DMS53 (cell line): ENCODE measurements at regions not wholly inside any gene's neighbourhood (a gene's known extent, or its start where the extent isn't known, plus 50 kb on each side); places are given as distances from the start of the nearest gene placed in this dataset.

Source experiments
- DNase-seq: peaks from one replicate; lab custom pipeline; 2025; lab: John Stamatoyannopoulos, UW

DNA sequence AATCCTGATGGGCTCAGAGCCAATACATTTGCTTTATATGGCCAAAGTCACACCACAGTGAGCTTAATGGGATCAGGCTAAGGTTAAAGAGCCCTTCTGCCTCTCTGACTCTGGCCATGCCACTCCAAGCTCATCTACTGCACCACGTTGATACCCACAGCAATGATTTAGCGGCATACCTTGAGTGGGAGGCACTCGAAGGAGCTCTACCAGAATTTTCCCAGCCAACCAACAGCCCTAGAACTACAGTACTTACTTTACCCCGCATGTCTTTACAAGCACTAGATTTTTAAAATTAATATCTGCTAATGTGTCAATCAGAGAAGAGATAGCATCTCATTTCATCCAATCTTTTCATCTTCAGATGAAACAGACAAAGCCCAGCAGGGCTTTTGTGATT is 300.5 kb downstream of the GRIN2B start:
- no peak for DNase-seq

DNA sequence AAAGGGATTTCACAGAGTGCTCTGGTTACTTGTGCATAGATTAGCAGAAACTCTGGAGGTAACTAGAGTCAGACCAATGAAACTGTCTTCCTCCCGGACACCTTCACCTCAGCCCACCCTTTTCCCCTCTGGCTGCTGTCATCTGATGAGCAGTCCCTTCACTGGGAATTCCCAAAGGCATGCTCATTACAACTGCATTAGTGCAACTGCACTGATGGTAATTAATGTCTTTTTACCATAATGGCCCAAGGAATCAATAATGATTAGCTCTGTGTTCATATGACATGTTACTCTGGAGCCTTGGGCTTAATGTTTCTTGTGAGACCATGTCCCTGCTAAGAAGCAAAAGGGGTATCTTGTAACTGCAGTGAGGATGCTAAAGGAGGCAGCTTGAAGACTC is 304.5 kb downstream of the GRIN2B start:
- no peak for DNase-seq

DNA sequence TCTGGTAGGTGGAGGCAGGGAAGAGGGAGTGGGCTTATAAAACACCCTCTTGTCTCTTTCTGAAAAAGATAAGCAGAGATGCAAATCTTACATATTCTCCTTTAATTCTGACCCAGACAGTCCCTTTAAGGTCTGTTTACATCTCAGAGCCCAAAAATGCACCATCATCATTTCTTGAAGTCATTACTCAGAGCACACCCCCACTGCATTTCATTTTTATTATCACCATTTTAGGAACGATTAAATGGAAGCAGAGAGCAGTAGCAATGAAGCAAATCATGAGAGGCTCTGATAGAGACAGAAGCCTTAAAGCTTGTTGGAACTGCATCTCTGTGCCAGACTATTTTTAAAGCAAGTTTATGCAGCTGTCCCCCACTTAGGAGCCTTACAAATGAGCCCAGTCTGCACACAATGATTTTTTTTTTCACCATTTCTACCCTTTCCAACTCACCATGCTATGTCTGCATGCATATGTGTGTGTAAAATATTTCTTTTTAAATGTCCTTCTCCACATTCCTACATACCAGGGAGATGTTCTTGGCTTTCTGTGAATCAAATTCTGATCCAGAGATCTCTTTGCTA is 311.0 kb downstream of the GRIN2B start:
- no peak for DNase-seq

DNA sequence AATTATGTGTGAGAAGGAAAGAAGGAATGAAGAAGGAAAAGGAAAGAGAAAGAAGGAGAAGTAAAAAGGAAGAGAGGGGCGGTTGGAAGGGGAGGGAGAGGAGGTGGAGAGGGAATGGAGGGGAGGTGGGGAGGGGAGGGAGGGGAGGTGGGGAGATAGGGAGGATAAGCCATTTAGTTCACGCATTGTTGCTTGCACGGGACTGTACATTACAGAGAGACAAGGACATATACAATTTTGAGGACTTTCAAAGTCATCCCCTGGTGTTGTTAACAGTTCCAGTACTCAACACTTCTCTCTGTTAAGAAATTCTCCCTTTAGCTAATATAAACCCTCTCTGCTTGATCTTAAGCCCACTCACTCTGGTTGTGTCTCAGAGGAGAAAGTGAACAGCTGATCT is 312.5 kb downstream of the GRIN2B start:
- no peak for DNase-seq

DNA sequence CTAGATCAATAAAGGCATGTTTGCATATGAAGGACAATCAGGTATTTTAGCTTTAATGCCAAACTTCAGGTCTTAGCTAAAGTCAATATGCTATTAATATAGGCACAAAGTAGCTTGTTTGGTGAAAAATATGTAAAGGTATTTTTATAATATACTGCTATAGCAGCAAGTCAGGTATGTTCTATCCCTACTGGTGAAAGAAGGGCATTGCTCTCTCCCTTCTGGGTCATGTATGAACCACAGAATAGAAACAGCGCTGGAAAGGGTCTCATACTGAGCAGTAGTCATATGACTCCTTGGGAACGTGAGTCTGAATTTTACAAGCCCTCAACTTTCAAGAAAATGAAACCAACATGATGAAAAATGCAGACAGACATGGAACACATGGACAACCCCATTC is 314.6 kb downstream of the GRIN2B start:
- peak; percentile 26 for DNase-seq

DNA sequence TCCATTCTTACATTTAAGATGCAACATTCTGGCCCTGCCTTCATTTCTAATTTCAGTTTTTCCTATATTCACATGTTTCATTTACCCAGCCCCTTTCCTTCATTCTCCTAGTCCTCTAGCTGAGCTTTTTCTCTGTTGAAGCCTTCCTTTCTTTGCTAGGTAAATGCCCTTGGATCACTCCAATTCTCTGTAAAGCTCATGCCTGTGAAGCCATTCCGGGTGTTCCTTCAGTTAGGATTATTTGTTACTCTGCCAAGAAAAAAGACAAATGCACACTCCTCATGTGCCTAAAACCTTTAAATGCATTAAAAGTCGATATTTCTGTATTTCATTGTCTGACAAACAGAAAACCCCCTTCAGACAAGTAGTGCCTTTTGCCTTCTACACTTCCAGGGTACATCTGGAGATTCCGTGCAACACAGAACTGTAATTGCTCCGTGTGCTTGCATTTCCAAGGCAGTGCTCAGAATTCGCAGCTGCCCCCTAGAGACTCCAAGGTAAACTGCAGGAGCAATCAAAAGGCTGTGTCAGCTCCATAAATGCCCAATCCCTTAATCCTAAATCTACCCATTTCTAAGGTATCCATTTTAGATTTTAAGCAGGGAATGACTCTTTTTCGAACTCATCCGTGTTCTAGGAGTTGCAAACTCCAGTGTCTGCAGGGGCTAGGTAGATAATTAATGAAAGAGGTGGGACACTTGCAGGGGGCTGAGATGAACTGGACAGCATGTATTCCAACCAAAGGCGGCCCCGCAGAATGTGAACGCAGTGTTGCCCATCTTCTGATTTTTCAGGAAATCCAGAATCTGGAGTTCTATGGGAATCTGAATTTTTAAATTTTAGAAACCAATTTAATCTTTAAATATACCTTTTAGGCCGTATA is 320.2 kb downstream of the GRIN2B start:
- DNase-seq, result peak; percentile 86

DNA sequence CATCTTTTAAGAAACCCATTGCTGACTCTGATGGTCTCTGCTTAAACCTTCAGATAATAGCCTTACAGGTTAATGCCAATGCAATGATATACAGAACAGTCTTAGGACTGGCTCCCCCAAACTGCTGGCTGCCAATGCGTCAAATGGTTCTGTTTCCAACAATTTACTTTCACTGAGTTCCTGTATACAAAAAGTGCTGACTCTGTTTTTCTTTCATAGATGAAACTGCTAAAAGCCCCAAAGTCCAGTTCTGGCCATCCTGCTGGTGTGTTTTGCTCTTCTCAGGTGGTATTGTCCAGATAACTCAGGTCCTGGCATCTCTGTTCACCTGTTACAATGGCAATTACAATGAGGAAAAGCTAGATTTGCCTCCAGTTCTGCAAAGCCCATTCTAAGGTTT is 326.9 kb downstream of the GRIN2B start:
- DNase-seq, result no peak

DNA sequence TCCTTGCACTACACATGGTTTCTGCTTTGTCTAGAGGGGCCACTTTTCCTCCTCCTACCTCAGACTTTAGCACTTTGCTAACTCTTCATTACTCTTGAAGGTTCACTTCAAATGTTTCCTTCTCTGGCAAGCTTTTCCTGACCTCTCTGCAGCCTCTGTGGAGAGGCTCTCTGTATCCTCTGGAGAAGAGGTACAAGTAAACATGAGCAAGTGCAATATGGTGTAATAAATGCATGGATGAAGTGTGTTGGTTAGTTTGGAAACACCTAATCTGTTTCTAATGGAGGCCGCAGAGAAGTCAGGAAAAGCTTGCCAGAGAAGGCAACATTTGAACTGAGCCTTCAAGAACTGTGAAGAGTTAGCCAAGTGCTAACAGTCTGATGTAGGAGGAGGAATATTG is 329.3 kb downstream of the GRIN2B start:
- no peak for DNase-seq

DNA sequence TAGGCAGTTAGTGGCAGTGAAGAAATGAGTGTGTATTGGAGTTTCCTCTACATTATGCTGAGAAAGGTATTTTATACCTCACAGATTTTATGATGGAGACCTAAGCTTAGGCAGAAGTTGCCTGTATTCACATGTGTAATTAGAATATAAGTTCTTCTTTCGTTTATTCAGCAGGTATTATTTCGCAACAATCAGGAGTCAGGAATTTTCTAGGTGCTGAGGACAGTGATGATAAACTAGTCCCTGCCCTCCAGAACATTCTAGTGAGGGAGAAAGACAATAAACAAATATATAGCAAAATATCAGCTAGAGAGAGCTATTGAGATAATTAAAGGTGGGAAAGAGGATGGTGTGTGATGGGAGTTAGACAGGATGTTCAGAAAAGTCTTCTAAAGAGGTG is 345.7 kb downstream of the GRIN2B start:
- DNase-seq, result no peak

DNA sequence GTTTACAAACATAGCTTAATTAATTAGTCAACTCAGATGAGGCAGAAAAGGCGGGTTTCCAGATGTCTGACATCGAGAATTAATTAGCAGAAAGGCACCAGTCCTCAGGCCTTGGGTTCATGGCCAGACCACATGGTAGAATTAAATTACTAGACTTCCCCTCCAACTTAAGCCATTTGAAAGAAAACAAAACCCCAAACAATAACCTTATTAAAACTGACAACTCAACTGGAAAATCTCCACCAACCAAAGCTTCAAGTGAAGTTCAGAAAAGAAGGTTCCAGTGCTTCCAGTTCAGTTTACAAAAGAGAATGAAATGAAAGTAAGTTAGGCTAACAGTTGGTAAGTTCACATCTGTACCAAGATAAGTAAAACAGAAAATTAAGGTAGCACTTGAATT is 349.5 kb downstream of the GRIN2B start:
- no peak for DNase-seq

DNA sequence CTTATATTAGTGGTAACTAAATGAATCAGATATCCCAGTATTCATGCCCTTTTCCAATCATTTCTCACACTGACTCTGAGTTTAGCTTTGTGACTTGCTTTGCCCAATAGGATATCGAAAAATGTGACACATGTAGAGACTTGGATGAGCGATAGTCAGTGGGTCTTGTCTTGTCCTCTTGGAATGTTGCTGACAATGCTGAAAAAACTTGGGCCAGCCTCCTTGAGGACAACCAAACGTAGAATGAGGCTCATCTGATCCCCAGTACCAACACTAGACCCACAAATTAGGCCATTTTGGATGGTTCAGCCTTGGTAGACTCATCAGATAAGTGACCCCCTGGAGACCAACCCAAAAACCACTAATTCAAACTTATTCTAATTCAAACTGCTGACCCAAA is 351.0 kb downstream of the GRIN2B start:
- no peak for DNase-seq

DNA sequence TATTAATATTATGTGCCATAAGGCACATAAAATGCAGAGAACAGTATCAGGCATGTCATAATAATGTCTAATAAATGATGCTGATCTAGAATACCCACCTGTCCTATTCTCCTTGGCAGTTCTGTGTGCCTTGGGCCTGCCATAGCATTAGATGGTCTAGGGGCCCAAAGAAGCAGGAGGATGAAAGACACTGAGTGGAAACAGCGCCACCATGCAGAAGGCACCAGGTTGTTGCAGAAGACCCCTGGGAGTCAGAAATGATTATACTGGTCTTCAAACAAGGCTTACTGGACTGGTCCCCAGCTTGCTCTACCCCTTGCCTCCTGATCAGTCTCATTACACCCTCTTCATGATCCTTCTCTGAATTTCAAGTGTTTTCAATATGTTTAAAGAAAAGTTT is 353.3 kb downstream of the GRIN2B start:
- no peak for DNase-seq

DNA sequence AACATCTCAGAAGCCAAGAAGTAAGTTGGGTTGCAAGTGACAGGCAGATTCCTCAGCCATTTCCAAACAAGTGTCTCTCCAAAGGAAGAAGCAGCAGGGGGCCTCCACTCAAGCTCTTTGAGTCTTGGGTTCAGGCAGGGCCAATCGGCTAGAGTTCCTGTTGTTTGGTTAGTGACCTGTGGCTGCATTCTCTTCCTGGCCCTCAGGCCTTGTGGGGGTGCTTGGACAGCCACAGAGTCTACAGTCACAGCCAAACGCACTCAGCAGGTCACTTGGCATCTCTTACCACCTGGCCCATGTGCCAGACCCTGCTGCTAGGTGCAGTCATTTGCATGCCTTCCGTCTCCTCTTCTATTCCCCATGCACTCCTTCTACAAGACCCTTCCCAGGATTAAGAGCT is 353.9 kb downstream of the GRIN2B start:
- no peak for DNase-seq

DNA sequence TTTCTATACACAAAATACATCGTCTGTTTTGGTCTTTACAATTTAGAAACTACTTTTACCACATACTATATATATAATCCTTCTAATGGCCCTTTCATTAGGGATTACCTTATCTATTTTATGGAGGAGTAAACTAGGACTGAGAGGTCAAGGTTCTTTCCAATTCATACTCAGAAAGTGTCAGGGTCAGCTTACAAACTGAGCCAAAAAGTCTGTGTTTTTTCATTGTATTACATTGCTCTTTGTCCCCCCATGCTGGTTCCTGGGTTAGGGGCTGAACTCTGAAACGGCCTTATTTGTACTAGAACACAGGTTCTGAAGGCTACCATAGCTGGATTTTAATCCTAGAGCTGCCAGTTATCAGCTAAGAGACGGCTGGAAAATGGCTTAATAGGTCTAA is 368.1 kb downstream of the GRIN2B start:
- no peak for DNase-seq

DNA sequence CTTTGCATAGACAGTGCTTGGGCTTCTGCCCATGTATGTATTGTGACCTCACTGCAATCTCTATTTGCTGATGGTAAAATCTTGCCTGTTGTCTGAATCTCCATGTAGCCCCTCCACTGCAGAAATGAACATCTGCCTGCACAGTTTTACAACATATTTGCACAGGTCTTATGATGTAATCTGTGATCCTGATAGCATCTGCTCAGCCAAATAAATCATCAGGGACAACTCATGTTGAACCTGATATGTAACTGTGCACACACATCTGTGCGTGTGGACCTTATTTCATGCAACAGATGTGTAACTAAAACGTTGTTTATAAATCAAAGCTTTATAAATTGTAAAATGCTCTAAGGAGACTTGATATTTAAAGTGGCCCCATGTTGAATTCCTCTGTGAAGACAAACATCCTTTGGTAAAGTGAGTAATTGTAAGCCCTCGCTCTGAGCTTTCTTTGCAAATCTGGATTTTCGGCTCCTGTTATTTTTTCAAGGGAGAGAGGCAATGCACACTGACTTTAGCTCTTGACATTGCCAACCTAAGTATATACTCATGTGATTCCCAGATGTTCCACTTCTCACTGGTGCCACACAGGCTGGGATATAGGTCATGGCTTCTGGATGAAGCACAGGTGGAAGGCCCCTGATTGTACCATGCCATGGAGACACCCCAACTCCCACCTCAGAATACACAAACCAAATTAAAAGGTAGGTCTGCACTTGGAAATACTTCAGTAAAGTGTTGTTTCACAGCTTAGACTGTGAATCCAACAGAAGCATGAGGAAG is 371.3 kb downstream of the GRIN2B start:
- peak; percentile 88 for DNase-seq

DNA sequence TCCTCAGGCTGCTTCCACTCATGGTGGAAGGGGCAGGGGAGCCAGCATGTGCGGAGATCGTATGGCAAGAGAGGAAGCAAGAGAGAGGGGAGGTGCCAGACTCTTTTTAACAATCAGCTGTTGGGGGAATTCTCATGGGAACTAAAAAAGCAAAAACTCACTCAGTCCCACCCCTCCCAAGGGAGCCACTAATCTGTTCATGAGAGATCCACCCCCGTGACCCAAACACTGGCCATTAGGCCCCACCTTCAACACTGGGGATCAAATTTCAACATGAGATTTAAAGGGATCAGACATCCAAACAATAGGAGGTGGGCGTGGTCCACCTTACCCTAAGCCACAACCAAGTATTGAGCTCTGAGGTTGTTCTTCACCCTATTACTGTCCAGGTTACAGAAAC is 375.1 kb downstream of the GRIN2B start:
- peak; percentile 15 for DNase-seq

DNA sequence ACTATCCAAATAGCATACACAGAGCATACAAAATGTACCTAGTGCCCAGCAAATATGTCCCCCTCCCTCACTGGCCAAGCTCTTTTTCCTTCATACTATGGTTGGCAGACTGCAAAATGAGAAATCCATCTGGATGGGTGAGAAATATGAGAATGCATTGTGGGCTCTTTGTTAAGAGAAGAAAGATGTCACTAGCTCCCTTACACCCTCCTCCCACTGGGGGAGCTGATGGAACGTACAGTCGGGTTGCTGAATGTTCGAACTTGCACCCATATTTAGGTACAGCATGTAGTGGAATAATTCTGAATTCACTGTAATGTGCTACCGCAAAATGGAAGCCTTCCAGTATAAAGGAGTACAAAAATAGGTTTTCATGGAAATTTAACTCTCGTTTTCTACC is 377.4 kb downstream of the GRIN2B start:
- peak; percentile 21 for DNase-seq

DNA sequence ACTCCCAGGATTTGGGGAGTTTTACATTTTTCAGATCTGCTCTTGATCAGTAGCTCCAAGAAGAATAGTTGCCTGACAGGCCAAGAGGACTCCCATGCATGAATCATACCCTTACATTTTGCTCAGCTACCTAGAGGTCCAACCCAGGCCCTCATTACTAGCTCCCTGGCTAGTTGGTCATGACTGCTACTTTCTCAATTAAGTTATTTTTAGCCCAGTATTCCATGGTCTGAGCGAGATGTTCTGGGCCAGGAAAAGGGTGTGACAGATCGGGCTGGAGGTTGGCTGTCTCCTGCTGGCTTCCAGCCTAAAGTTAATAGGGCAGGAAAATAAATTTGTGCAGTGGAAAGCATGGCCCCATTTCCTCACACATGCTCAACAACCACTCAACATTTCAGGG is 379.2 kb downstream of the GRIN2B start:
- no peak for DNase-seq

DNA sequence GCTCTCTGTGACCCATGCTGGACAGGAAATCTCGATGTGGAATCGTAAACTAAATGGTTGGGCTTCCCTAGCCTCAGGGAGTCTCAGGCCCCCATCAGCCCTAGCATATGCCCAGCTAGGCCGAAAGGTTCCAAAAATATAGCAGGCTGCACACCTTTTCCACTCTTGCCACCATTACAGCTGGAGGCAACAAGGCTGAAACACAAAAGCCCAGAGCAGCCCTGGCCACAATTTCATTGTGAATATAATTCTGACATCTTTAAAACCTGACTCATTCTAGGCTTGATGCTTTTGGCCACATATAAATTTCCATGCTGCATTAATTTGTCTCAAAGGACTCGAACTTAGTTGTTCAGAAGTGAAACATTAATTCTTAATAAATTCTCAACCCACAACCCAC is 382.2 kb downstream of the GRIN2B start:
- DNase-seq, result no peak

DNA sequence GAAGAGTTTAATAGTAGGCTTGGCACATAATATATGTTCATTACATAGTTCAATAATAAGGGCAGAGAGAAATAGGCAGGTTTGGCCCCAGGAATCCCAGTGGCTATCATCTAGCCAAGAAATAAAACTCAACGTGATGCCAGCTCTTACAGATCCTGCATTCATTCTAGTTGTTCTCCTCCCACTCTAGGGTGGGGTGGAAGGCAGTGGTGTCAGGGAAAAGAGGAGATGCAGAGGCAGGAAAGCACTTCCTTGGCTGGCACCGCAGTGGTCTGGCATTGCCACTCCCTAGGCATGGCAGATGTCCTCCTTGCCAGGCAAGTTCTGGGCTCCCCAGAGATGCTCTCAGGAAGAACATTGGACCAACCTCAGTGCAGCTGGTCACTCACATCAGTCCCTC is 383.6 kb downstream of the GRIN2B start:
- no peak for DNase-seq

DNA sequence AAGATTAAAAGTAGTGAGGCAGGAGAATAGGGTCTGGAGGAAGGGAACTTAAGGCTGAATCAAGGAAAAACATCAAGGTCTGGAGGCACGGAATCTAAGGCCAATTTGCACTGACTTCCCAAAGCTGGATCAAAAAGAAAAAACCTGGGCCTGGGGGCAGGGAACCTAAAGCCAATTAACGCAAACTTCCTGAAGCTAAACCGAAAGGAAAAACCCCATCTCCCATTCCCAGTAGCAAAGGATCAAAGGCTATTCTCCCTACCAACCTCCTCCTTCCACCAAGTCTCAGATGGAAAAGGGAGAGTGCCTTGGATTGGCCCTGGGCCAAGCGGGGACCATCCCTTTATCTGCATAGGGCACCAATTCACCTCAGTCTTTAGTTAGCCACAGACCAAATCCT is 384.2 kb downstream of the GRIN2B start:
- no peak for DNase-seq

DNA sequence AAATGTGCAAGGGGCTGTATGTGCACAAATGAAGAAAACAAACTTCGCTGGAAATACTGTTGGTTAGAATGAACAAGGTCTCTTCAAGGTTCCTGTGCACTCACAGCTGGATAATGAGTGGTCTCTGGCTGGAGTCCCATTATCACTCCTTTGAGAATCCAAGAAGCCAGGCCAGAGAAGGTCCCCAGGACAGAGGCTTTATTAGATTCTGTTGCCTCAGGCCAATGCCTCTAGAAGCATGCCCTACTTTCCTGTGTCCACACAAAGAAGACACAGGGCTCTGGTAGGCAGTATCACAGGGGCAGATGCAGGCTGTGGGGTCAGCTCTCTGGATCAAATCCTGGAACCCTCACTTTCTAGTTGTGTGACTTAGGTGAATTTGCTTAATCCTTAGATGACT is 384.7 kb downstream of the GRIN2B start:
- DNase-seq, result no peak
